A673 (cell line): ENCODE measurements at regions not wholly inside any gene's neighbourhood (a gene's known extent, or its start where the extent isn't known, plus 50 kb on each side); places are given as distances from the start of the nearest gene placed in this dataset.

Source experiments
- CTCF ChIP-seq: fragments of 300-800, 200-600 bp; sonication (generic); conservative IDR thresholded peaks from 2 replicates; pipeline ENCODE4 v1.5.1; 2017; ENCODE audit warnings: low read depth, mild to moderate bottlenecking, antibody characterized with exemption, low read length, moderate library complexity, mixed read lengths
- EZH2 ChIP-seq: fragments of 200-600 bp; sonication (generic); IDR thresholded peaks from 2 replicates; pipeline ENCODE4 v1.6.1; 2017; ENCODE audit warnings: borderline replicate concordance, low read depth, mild to moderate bottlenecking, mixed read lengths, antibody characterized with exemption, low read length; ENCODE audit not compliant: poor library complexity, severe bottlenecking

GRCh38 chr2:136062066-136062837 lies 55.7 kb downstream of the CXCR4 start:
- TF ChIP-seq CTCF (no peak), EZH2 (no peak)
